HepG2 (cell line): ENCODE measurements at regions not wholly inside any gene's neighbourhood (a gene's known extent, or its start where the extent isn't known, plus 50 kb on each side); places are given as distances from the start of the nearest gene placed in this dataset.

ENCODE experiments used
- ATF2 ChIP-seq: sonication (generic); formaldehyde crosslinking; IDR thresholded peaks from 2 replicates; pipeline ENCODE4 v1.4.0; 2020; ENCODE audit warnings: missing genetic modification reagents
- ATF7 ChIP-seq, 2 experiments: fragments of 450-650 bp in 1 of 2; sonication (generic) in 1 of 2; formaldehyde crosslinking in 1 of 2; IDR thresholded peaks; 2 replicates each; pipeline versions ENCODE4 v1.4.0 to v1.6.1; 2016 to 2020; ENCODE audit warnings: antibody characterized with exemption in 1 of 2, mild to moderate bottlenecking in 1 of 2, missing genetic modification reagents in 1 of 2
- ATM ChIP-seq: fragments of 450-650 bp; IDR thresholded peaks from 2 replicates; pipeline ENCODE4 v1.7.1; 2017; ENCODE audit warnings: mild to moderate bottlenecking, borderline replicate concordance
- BCL3 ChIP-seq: sonication (generic); formaldehyde crosslinking; IDR thresholded peaks from 2 replicates; pipeline ENCODE4 v1.5.1; 2020; ENCODE audit warnings: mild to moderate bottlenecking, missing genetic modification reagents, moderate library complexity
- DR1 ChIP-seq: sonication (generic); formaldehyde crosslinking; IDR thresholded peaks from 2 replicates; pipeline ENCODE4 v1.8.0; 2021; ENCODE audit warnings: mild to moderate bottlenecking, missing genetic modification reagents, inconsistent platforms
- GABPB1 ChIP-seq: IDR thresholded peaks from 2 replicates; pipeline ENCODE4 v1.6.1; 2016; ENCODE audit warnings: mild to moderate bottlenecking, missing genetic modification reagents, moderate library complexity, missing compliant biosample characterization
- GATAD2A ChIP-seq: IDR thresholded peaks from 2 replicates; pipeline ENCODE4 v1.6.1; 2016
- HMGA1 ChIP-seq: sonication (generic); formaldehyde crosslinking; conservative IDR thresholded peaks from 2 replicates; pipeline ENCODE4 v1.4.0; 2020; ENCODE audit warnings: missing genetic modification reagents
- HNF4G ChIP-seq, 2 experiments: sonication (generic) in 1 of 2; formaldehyde crosslinking in 1 of 2; IDR thresholded peaks; 2 replicates each; pipeline versions ENCODE4 v1.4.0 to v1.6.1; 2011 to 2020; ENCODE audit warnings: borderline replicate concordance in 2 of 2, low read depth in 2 of 2, mild to moderate bottlenecking in 2 of 2, low read length in 1 of 2, missing genetic modification reagents in 1 of 2, moderate library complexity in 1 of 2
- HOXA9 ChIP-seq: sonication (generic); formaldehyde crosslinking; IDR thresholded peaks from 2 replicates; pipeline ENCODE4 v1.8.1; 2022; ENCODE audit warnings: missing genetic modification reagents, mild to moderate bottlenecking, moderate library complexity, borderline replicate concordance
- KDM6A ChIP-seq: IDR thresholded peaks from 2 replicates; pipeline ENCODE4 v1.6.1; 2016; ENCODE audit warnings: low read depth
- KLF9 ChIP-seq: IDR thresholded peaks from 2 replicates; pipeline ENCODE4 v1.6.1; 2016; ENCODE audit warnings: low read depth
- MEF2D ChIP-seq: sonication (generic); formaldehyde crosslinking; IDR thresholded peaks from 2 replicates; pipeline ENCODE4 v1.5.1; 2020; ENCODE audit warnings: mild to moderate bottlenecking, missing genetic modification reagents
- MYNN ChIP-seq: sonication (generic); formaldehyde crosslinking; IDR thresholded peaks from 2 replicates; pipeline ENCODE4 v1.4.0; 2020; ENCODE audit warnings: mild to moderate bottlenecking, low read depth, missing genetic modification reagents
- NCOR1 ChIP-seq: fragments of 200-600 bp; sonication (generic); IDR thresholded peaks from 2 replicates; pipeline ENCODE4 v1.7.0; 2017; ENCODE audit warnings: antibody characterized with exemption, low read length, borderline replicate concordance
- NFIC ChIP-seq: IDR thresholded peaks from 2 replicates; pipeline ENCODE4 v1.6.1; 2012; ENCODE audit warnings: mild to moderate bottlenecking, low read length, inconsistent platforms
- RORA ChIP-seq: sonication (generic); formaldehyde crosslinking; IDR thresholded peaks from 2 replicates; pipeline ENCODE4 v1.5.0; 2020; ENCODE audit warnings: mild to moderate bottlenecking, missing genetic modification reagents, moderate library complexity
- SKI ChIP-seq: fragments of 450-650 bp; IDR thresholded peaks from one replicate; pipeline ENCODE4 v1.6.1; 2018; ENCODE audit warnings: mild to moderate bottlenecking; ENCODE audit not compliant: partially characterized antibody
- SOX5 ChIP-seq: IDR thresholded peaks from 2 replicates; pipeline ENCODE4 v1.6.1; 2016; ENCODE audit warnings: borderline replicate concordance
- SYNCRIP ChIP-seq: fragments of 200-400 bp; formaldehyde crosslinking; IDR thresholded peaks from 2 replicates; pipeline ENCODE4 v1.6.1; 2018; ENCODE audit warnings: mild to moderate bottlenecking, low read depth, low read length; ENCODE audit not compliant: insufficient read depth
- TCF7L2 ChIP-seq: IDR thresholded peaks from 2 replicates; pipeline ENCODE4 v1.6.1; 2011; ENCODE audit warnings: mild to moderate bottlenecking, low read depth, low read length, moderate library complexity
- ZC3H4 ChIP-seq: sonication (generic); formaldehyde crosslinking; IDR thresholded peaks from 2 replicates; pipeline ENCODE4 v1.4.0; 2020; ENCODE audit warnings: missing genetic modification reagents, borderline replicate concordance
- ZHX1 ChIP-seq: sonication (generic); formaldehyde crosslinking; IDR thresholded peaks from 2 replicates; pipeline ENCODE4 v1.8.1; 2022; ENCODE audit warnings: low read depth, mild to moderate bottlenecking, missing genetic modification reagents
- ZMAT3 ChIP-seq: sonication (generic); formaldehyde crosslinking; conservative IDR thresholded peaks from 2 replicates; pipeline ENCODE4 v1.7.0; 2021; ENCODE audit warnings: missing genetic modification reagents
- ZNF260 ChIP-seq: sonication (generic); formaldehyde crosslinking; IDR thresholded peaks from 2 replicates; pipeline ENCODE4 v1.4.0; 2020; ENCODE audit warnings: missing genetic modification reagents, low read depth, mild to moderate bottlenecking, borderline replicate concordance
- ZNF605 ChIP-seq: sonication (generic); formaldehyde crosslinking; IDR thresholded peaks from 2 replicates; pipeline ENCODE4 v1.8.0; 2022; ENCODE audit warnings: mild to moderate bottlenecking, missing genetic modification reagents
- ZSCAN22 ChIP-seq: sonication (generic); formaldehyde crosslinking; IDR thresholded peaks from 2 replicates; pipeline ENCODE4 v1.4.0; 2020; ENCODE audit warnings: mild to moderate bottlenecking, missing genetic modification reagents

GRCh38 chr10:28940158-28940888, 263.0 kb downstream of the BAMBI start (continued):
- TF ChIP-seq ZMAT3 (no peak), ZNF605 (CRISPR knock-in tag) (no peak), GATAD2A (CRISPR knock-in tag) (no peak; the same call in none of the 2 replicates), HNF4G (IDR thresholded peaks at IDR 0.05; ENCODE audit: borderline replicate concordance, low read depth, low read length) (peak; percentile 44; the same call in 1 of the 2 replicates), HNF4G (CRISPR knock-in tag; IDR thresholded peaks at IDR 0.05; ENCODE audit: borderline replicate concordance, low read depth) (no peak), ZNF260 (CRISPR knock-in tag) (no peak), HMGA1 (CRISPR knock-in tag) (no peak), KDM6A (CRISPR knock-in tag) (no peak), ATM (no peak), NCOR1 (peak; percentile 7; the same call in 1 of the 2 replicates), SOX5 (CRISPR knock-in tag) (0 out of 2 replicates have a peak, but pooled peaks have one; percentile 25), MEF2D (CRISPR knock-in tag) (no peak), TCF7L2 (peak; percentile 48), RORA (CRISPR knock-in tag) (no peak), SYNCRIP (no peak), NFIC (peak; percentile 46; the same call in 1 of the 2 replicates), ZC3H4 (CRISPR knock-in tag) (no peak), ZSCAN22 (no peak), BCL3 (CRISPR knock-in tag) (no peak), ATF7 (IDR thresholded peaks at IDR 0.05) (no peak), ATF7 (CRISPR knock-in tag; IDR thresholded peaks at IDR 0.05) (no peak), KLF9 (CRISPR knock-in tag) (no peak), DR1 (no peak), SKI (peak; percentile 4), GABPB1 (CRISPR knock-in tag) (no peak), HOXA9 (no peak), MYNN (CRISPR knock-in tag) (no peak), ATF2 (CRISPR knock-in tag) (no peak), ZHX1 (CRISPR knock-in tag) (no peak)
